Osteoblast (primary cell): ENCODE measurements at regions not wholly inside any gene's neighbourhood (a gene's known extent, or its start where the extent isn't known, plus 50 kb on each side); places are given as distances from the start of the nearest gene placed in this dataset.

Source experiments
- DNase-seq: peaks from one replicate; pipeline ENCODE4 v3.0.0; 2011; ENCODE audit warnings: low spot score, mixed read lengths; ENCODE audit not compliant: insufficient read length; ENCODE audit errors: missing footprints
- H2AFZ ChIP-seq: 2 replicates; pipeline ENCODE4 v1.6.0; 2011; ENCODE audit warnings: mild to moderate bottlenecking, low read length
- H3K27ac ChIP-seq: 2 replicates; pipeline ENCODE4 v1.5.1; 2011; ENCODE audit warnings: mild to moderate bottlenecking, low read depth, low read length, moderate library complexity
- H3K27me3 ChIP-seq: 2 replicates; pipeline ENCODE4 v1.6.0; 2012; ENCODE audit warnings: mild to moderate bottlenecking, control low read depth, inconsistent platforms, low read length, moderate library complexity; ENCODE audit not compliant: insufficient read depth
- H3K36me3 ChIP-seq: 2 replicates; pipeline ENCODE4 v1.5.1; 2011; ENCODE audit warnings: mild to moderate bottlenecking, low read length, control low read depth, moderate library complexity; ENCODE audit not compliant: insufficient read depth
- H3K4me1 ChIP-seq: 2 replicates; pipeline ENCODE4 v1.5.1; 2011; ENCODE audit warnings: mild to moderate bottlenecking, low read length, control low read depth, moderate library complexity; ENCODE audit not compliant: insufficient read depth
- H3K4me2 ChIP-seq: 2 replicates; pipeline ENCODE4 v1.6.0; 2011; ENCODE audit warnings: mild to moderate bottlenecking, low read length; ENCODE audit not compliant: insufficient read depth
- H3K4me3 ChIP-seq: fragments of 200-600 bp; sonication (generic); 3 replicates; pipeline ENCODE4 v1.5.1; 2012; ENCODE audit warnings: mild to moderate bottlenecking, low read length, inconsistent platforms; ENCODE audit not compliant: insufficient read depth
- H3K79me2 ChIP-seq: 2 replicates; pipeline ENCODE4 v1.6.0; 2012; ENCODE audit warnings: mild to moderate bottlenecking, low read length, control low read depth, inconsistent platforms; ENCODE audit not compliant: insufficient read depth
- H3K9me3 ChIP-seq: 2 replicates; pipeline ENCODE4 v1.5.1; 2011; ENCODE audit warnings: low read depth, low read length, control low read depth
- H4K20me1 ChIP-seq: 2 replicates; pipeline ENCODE4 v1.6.0; 2012; ENCODE audit warnings: mild to moderate bottlenecking, low read length, control low read depth; ENCODE audit not compliant: insufficient read depth
- CTCF ChIP-seq: IDR thresholded peaks from 2 replicates; pipeline ENCODE4 v1.5.1; 2011; ENCODE audit warnings: mild to moderate bottlenecking, low read depth, low read length, moderate library complexity; ENCODE audit errors: extremely low read depth

GRCh38 chr12:98149270-98149669, 366.1 kb upstream of the TMPO start:
- Histone ChIP-seq H3K27ac (no peak overlapping the region), H3K9me3 (no peaks in the 10 kb centered on the region), H3K4me1 (no peaks in the 10 kb centered on the region), H3K4me3 (no peak overlapping the region), H3K4me2 (no peak overlapping the region), H2AFZ (no peak overlapping the region), H3K79me2 (no peaks in the 10 kb centered on the region), H3K36me3 (no peaks in the 10 kb centered on the region), H4K20me1 (no peaks in the 10 kb centered on the region), H3K27me3 (no peaks in the 10 kb centered on the region)
- no peak for DNase-seq
- TF ChIP-seq CTCF, result no peak

GRCh38 chr12:98149691-98150210, 365.6 kb upstream of the TMPO start:
- Histone ChIP-seq H3K36me3 (no peaks in the 10 kb centered on the region), H3K4me3 (no peak overlapping the region), H4K20me1 (no peaks in the 10 kb centered on the region), H3K27ac (no peak overlapping the region), H3K4me1 (no peaks in the 10 kb centered on the region), H2AFZ (no peak overlapping the region), H3K27me3 (no peaks in the 10 kb centered on the region), H3K79me2 (no peaks in the 10 kb centered on the region), H3K9me3 (no peaks in the 10 kb centered on the region), H3K4me2 (no peak overlapping the region)
- no peak for TF ChIP-seq CTCF
- DNase-seq, result no peak

- H3K4me2 ChIP-seq, result no peak overlapping the region
- DNase-seq, result no peak
- no peaks in the 10 kb centered on the region for H3K9me3 ChIP-seq
- no peak overlapping the region for H2AFZ ChIP-seq
- no peak overlapping the region for H3K4me3 ChIP-seq
- no peak overlapping the region for H3K27ac ChIP-seq
- no peaks in the 10 kb centered on the region for H3K36me3 ChIP-seq
- no peaks in the 10 kb centered on the region for H3K79me2 ChIP-seq
- no peaks in the 10 kb centered on the region for H4K20me1 ChIP-seq
- no peaks in the 10 kb centered on the region for H3K27me3 ChIP-seq
- no peak for TF ChIP-seq CTCF
- no peaks in the 10 kb centered on the region for H3K4me1 ChIP-seq
Observed at GRCh38 chr12:98151105-98151590, 364.2 kb upstream of the TMPO start.

- H3K27me3 ChIP-seq, result no peaks in the 10 kb centered on the region
- no peaks in the 10 kb centered on the region for H3K9me3 ChIP-seq
- H3K79me2 ChIP-seq, result no peaks in the 10 kb centered on the region
- no peak overlapping the region for H3K4me3 ChIP-seq
- H4K20me1 ChIP-seq, result no peaks in the 10 kb centered on the region
- no peak for DNase-seq
- TF ChIP-seq CTCF, result no peak
- no peak overlapping the region for H3K4me2 ChIP-seq
- no peaks in the 10 kb centered on the region for H3K36me3 ChIP-seq
- no peak overlapping the region for H3K27ac ChIP-seq
- no peaks in the 10 kb centered on the region for H3K4me1 ChIP-seq
- no peak overlapping the region for H2AFZ ChIP-seq
Observed at GRCh38 chr12:98151984-98152383, 363.4 kb upstream of the TMPO start.
